ENCODE measurements at regions not wholly inside any gene's neighbourhood (a gene's known extent, or its start where the extent isn't known, plus 50 kb on each side); places are given as distances from the start of the nearest gene placed in this dataset.

GRCh38 chr15:72902919-72903260 lies 119.3 kb upstream of the ADPGK start:
- TF ChIP-seq CTCF (conservative IDR thresholded peaks at IDR 0.05; ENCODE audit: low read length) (no peak), EZH2phosphoT487 (IDR thresholded peaks at IDR 0.05; ENCODE audit: borderline replicate concordance) (no peak)

Data from Loucy (cell line).